GM19463 (cell line): ENCODE measurements at regions not wholly inside any gene's neighbourhood (a gene's known extent, or its start where the extent isn't known, plus 50 kb on each side); places are given as distances from the start of the nearest gene placed in this dataset.
"Not testable (repeated sequence)": the region's sequence is repeated elsewhere in the genome, so short reads cannot be mapped to it uniquely, and the experiment has no call there.

Experiments
- ATAC-seq: cut with Tn5 transposase; IDR thresholded peaks from one replicate; pipeline ENCODE4 v1.9.1; 2021; ENCODE audit warnings: mild to moderate bottlenecking, moderate library complexity; ENCODE audit not compliant: unreplicated experiment

GRCh38 chr2:184993746-184994145, 395.4 kb downstream of the ZNF804A start:
- ATAC-seq = no peak

- no peak for ATAC-seq
Measured at GRCh38 chr2:185006481-185006880, 408.2 kb downstream of the ZNF804A start.

GRCh38 chr2:185012643-185013042, 414.3 kb downstream of the ZNF804A start:
- ATAC-seq = no peak

- no peak for ATAC-seq
Measured at GRCh38 chr2:185014076-185014475, 415.7 kb downstream of the ZNF804A start.

GRCh38 chr2:185025891-185026290, 427.6 kb downstream of the ZNF804A start:
- ATAC-seq = not testable (repeated sequence)

GRCh38 chr2:185035906-185036305, 437.6 kb downstream of the ZNF804A start:
- no peak for ATAC-seq

- no peak for ATAC-seq
Measured at GRCh38 chr2:185044323-185044874, 446.1 kb downstream of the ZNF804A start.

- no peak for ATAC-seq
Measured at GRCh38 chr2:185050804-185051203, 452.5 kb downstream of the ZNF804A start.

GRCh38 chr2:185063761-185064160, 465.4 kb downstream of the ZNF804A start:
- ATAC-seq = no peak

- no peak for ATAC-seq
Measured at GRCh38 chr2:185066128-185066527, 467.8 kb downstream of the ZNF804A start.

- ATAC-seq = no peak
Measured at GRCh38 chr2:185069107-185069506, 470.8 kb downstream of the ZNF804A start.

GRCh38 chr2:185074156-185074555, 475.8 kb downstream of the ZNF804A start:
- ATAC-seq = no peak

GRCh38 chr2:185082749-185083148, 484.4 kb downstream of the ZNF804A start:
- no peak for ATAC-seq

- no peak for ATAC-seq
Measured at GRCh38 chr2:185108588-185108987, 510.3 kb downstream of the ZNF804A start.

- ATAC-seq = no peak
Measured at GRCh38 chr2:185127412-185127811, 529.1 kb downstream of the ZNF804A start.

- no peak for ATAC-seq
Measured at GRCh38 chr2:185128346-185128745, 530.0 kb downstream of the ZNF804A start.

- ATAC-seq = no peak
Measured at GRCh38 chr2:185128996-185129395, 530.7 kb downstream of the ZNF804A start.

GRCh38 chr2:185130685-185131084, 532.4 kb downstream of the ZNF804A start:
- no peak for ATAC-seq

GRCh38 chr2:185132501-185133041, 534.2 kb downstream of the ZNF804A start:
- no peak for ATAC-seq

- ATAC-seq = no peak
Measured at GRCh38 chr2:185137700-185138099, 539.4 kb downstream of the ZNF804A start.

GRCh38 chr2:185142677-185143076, 544.3 kb downstream of the ZNF804A start:
- no peak for ATAC-seq

- ATAC-seq = no peak
Measured at GRCh38 chr2:185144159-185144919, 546.0 kb downstream of the ZNF804A start.
